HK-2 (cell line): ENCODE measurements at regions not wholly inside any gene's neighbourhood (a gene's known extent, or its start where the extent isn't known, plus 50 kb on each side); places are given as distances from the start of the nearest gene placed in this dataset.
A peak's percentile ranks its signal among the peaks of the same experiment; 100 is the strongest.
"Not testable (repeated sequence)": the region's sequence is repeated elsewhere in the genome, so short reads cannot be mapped to it uniquely, and the experiment has no call there.

Source experiments
- DNase-seq: peaks from one replicate; pipeline ENCODE4 v3.0.0-alpha.2; 2018; ENCODE audit not compliant: unreplicated experiment

DNA sequence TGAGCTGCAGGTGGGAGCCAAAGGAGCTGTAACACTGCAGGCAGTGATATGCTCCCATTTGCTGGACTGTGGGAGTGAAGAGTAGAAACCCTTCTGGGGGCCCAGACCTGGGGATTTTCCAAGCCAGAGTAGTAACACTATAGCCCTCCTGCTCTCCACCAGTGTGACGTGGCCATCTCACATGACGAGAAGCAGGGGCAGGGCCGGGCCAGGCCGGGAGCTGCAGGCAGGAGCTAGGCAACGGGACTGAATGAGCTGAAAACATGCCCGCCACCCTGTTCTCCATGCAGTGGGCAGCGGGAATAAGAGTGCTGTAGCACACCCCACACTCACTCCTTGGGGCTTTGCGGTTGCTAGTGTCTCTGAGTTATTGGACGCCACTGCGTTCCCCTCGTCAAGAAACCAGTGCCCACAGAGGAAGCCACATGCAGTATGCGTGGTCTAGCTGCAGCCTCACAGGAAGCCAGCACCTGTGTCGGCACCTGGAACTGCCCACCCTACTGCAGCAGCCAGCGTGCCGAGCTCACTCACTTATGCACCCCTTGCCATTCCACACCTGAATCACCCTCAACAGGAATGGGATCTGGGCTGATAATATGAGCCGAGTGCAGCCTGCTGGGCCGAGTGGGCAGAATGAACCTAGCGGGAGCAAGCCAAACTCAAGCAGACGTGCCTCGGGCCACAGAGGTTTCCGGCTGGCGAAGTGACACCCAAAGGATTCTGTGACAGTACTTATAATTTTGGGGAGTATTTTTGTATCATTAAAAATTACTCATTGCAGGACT, 1389.6 kb downstream of the KCNT2 start:
- DNase-seq: no peak

DNA sequence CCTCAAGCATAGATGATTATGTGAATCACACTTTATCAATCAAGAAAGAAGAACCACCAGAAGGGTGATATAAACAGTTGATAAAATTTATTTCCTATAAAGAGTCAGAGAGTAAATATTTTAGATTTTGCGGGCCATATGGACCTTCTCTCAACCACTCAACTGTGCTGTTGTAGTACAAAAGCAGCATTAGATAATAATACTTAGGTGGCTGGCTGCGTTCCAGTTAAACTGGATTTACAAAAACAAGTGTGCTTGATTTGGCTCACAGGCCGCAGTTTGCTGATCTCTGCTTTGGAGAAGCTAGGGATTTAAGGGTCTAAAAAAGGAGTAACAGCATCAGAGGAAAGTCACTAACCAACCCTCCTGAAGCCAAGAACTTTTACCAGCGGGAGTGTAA, 1406.0 kb downstream of the KCNT2 start:
- DNase-seq: no peak

DNA sequence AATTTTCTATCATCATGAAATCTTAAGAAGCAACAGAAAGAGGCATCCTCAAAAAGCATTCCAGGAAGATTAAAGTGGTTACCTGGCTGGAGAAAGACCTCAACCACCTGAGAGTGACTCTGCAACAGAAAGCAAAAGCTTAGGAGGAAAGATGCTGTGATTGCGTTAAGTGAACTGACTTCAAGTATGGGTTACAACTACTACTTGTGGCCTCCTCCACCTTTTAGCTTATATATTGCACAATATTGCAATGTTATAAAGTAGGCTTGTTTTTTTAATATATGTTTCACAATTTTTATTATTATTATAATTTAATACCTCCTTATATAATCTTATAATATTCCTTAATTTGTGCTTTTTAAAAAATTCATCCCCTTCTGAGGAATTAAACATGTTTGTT, 1407.5 kb downstream of the KCNT2 start:
- DNase-seq: no peak

DNA sequence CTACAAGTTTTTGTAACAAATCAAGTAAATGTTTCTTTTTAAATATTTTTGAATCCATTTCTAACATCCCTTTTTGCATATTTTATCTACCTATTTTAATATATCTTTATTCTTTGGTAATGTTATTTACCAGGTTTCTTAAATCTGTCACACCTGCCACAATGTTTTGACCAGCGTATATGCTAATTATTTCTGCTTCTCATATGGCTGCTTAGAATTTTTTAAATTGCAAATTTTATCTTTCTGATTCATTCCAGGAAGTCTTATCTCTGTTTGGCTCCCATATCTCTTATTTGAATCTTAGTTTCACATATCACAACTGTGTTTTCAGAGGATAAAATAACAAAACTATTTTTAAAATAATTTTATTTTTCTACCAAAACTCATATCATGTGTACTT, 1411.1 kb downstream of the KCNT2 start:
- DNase-seq: no peak

DNA sequence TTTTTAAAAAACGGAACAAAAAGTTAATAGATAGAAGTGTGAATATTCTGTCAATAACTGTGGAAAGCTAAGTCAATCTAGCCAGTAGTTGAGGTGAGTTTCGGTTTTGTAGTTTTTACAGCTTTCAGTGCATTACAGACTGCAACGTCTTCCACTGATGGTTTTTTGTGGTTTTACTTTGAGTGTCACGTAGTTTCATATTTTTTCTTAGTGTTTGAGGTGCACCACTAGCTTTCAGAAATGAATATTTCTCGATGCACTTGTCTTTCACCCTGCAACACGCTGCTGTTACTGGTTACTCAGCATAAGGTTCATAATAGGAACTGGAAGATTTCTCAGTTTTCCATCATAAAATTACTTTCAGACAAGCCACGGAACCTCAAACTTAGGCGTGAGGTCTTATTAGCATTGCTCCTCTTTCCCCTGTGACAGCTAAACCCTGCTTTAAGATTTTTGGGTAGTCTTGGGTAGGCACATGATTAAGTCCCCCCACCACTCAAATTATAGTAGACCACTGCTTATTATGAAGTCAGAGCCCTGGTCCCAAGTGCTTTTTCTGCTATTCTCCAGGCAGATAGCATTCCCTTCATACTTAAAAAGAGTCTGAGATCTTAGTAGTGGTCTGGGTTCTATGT, 1412.7 kb downstream of the KCNT2 start:
- no peak for DNase-seq

DNA sequence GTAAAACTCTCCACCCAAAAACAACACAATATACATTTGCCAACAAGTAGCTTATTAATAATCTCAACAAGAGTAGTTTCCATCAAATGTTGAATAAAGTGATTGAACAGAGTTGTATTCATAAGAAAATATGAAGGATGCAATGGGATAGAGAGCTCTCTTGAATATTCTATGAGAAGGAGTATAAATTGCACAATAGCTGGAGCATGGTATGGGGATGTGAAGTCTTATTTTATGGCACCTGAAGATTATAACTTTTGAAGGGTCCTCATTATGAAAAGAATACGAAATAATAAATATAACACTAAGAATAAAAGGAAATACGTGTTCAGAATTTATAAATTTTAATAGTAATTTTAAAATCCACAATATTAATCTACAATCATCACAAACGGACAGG, 1415.1 kb downstream of the KCNT2 start:
- no peak for DNase-seq

DNA sequence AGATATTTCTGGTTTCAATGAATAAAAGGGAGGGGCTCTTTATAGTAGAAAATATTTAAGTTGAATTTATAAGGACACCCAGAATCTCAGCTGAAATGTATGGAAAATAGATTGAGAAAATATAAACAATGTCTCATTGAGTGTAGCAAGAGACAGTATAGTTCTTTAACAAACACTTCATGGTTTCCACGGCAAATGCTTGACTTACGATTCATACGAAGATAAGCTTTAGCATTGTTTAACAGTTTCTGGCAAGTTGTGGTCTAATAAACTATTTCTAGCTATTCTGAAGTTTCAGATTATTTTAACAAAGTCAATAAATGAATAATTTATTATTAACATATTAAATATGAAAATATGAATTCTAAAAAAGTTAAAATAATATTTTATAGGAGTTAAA, 1419.4 kb downstream of the KCNT2 start:
- no peak for DNase-seq

DNA sequence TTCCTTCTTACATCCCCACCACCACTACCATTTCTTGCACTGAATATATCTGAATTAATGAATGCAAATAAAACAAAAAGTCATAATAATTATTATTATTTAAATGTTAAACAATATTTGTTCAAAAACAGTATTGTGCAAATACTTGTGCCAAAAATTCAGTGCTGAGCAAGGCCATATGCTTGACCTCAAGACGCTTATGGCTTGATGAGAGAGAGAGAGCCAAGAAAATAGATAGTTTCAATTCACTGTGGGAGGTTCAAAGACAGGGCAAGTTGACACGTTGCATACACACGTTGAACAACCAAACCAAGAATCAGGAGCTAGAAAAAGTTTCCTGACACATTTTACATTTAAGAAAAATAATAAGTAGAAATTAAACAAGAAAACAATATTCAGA, 1421.7 kb downstream of the KCNT2 start:
- no peak for DNase-seq

DNA sequence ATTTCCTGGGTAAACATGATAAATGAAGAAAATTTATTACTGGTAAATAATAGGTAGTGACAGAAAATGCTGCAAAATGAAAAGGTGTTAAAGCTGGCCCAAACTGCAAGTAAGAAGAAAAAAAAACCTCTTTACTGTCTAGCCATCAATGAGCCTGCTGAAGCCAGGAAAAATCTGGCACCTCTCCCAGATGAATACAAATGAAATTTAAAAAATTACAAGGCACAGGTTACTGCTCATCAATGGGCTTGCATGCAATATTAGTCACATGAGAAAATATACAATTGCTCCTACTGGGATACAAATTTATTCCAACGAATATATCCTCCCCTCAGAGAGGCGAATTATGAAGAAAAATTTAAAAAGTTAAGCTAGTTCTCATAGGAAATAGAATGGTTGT, 1422.5 kb downstream of the KCNT2 start:
- no peak for DNase-seq

DNA sequence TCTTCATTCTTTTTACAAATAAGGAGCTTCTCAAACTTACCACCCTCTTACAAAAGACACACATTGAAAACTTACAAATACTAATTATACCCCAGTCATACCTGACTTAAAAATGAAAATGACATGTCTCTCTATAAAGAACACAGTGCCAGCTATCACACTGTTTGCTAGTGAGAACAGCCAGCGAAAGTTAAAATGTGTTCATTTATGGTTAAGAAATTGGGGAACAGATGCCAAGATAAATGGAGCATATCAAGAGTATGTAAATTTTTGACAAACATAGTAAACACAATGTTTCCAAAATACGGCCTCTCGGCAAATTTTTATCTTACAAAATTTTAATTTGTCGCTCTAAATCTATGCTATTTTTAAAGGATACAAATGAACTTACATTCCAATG, 1422.9 kb downstream of the KCNT2 start:
- DNase-seq: no peak

DNA sequence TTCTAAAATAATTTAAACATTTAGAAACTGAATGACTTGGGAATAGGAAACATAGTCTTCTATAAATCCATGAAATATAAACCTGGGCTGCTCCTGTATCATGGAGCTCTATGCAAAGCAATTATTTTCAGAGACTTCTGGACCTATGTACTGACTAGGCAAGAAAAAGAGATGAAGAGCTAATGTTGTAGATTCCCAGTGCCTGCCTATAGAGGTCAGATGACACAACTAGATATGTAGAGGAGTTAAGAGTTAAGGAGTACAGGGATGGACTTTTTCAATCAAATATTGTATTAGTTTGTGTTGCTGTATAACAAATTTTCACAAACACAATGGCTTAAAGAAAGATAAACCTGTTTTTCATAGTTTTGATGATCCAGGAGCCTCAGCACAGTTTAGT, 1434.5 kb downstream of the KCNT2 start:
- no peak for DNase-seq

DNA sequence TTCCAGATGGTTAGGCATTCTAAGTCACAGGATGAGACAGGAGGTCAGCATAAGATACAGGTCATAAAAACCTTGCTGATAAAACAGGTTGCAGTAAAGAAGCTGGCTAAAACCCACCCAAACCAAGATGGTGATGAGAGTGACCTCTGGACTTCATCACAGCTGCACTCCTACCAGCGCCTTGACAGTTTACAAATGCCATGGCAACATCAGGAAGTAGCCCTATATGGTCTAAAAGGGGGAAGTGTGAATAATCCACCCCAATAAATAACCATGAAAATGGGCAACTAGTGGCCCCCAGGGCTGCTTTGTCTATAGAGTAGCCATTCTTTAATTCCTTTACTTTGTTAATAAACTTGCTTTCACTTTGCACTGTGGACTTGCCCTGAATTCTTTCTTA, 1448.4 kb downstream of the KCNT2 start:
- DNase-seq: not testable (repeated sequence)

DNA sequence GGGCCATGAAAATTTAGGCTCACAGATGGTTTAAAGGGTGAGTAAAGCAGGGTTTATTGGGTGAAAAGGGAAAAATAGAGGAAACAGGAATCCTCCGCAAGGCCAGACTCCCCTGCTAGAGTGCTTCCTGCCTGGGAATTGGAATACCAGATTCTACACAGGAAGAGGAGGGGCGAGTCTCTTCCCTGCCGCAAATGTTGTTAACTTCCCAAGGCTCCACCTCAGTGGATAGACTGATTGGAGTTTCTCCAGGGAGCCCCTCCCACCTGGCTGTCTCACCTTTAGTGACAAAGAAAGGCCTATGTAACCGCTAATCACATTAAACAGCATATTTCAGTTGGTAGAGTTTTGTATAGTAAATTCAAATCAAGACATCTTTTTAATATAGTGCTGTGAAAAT, 1450.1 kb downstream of the KCNT2 start:
- DNase-seq: no peak

DNA sequence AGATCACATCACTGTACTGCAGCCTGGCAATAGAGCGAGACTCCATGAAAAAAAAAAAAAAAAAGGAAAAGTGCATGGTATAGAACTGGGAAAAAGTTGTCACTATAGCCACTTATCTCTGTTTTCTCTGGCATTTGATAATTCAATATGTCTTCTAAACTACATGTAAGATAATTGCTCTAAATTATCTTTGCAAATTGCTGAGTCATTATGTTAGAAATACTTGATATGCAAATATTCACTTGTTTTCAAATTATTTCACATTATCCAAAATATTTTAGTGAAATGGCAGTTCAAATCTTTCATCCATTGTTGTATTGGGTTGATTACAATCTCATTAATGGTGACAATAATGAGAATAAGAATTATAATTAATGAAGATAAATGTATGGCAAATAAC, 1455.1 kb downstream of the KCNT2 start:
- DNase-seq: no peak

DNA sequence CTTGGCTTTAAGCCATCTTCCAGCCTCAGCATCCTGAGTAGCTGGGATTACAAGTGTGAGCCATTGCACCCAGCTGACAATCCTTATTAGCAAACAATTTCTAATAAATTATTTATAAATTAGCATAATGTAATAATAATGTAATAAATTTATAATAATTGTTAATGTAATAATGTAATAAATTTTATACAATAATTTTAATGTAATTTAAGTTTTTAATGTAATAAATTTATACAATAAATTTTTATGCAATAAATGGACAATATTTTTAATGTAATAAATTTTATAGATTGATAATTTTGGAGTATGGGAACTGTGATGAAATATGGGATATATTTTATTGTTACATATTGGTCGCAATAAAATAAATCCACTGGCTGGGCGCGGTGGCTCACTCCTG, 1457.5 kb downstream of the KCNT2 start:
- DNase-seq: no peak

DNA sequence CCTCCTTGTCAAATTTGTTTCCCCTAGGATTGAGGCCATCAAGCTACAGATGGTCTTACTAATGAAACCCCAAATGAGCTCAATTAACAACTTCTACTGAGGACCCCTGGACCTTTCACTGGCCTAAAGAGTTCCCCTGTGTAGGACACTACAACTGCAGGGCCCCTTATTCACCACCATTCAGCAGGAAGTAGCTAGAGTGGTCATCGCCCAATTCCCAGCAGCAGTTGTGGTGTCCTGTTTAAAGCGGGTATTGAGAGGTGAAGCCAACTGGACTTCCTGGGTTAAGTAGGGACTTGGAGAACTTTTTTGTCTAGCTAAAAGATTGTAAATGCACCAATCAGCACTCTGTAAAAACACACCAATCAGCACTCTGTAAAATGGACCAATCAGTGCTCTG, 1466.9 kb downstream of the KCNT2 start:
- no peak for DNase-seq

DNA sequence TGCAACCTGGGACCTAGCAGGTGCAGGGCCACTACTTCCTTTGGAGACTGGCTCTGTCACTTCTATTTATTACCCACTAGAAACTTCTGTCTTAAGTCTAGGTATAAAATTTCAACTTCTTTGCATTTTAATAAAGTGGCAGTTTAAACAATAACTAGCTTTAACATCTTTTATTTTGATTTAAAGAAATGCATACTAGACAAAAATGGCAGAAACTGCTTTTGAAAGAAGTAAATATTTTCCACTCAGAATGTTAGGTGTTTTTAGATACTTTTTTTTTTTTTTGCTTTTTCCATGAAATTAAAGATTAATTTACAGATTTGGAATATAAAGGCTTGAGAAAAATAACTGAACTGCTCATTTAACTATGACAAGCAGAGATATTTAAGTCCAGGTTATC, 1477.6 kb downstream of the KCNT2 start:
- DNase-seq: no peak

DNA sequence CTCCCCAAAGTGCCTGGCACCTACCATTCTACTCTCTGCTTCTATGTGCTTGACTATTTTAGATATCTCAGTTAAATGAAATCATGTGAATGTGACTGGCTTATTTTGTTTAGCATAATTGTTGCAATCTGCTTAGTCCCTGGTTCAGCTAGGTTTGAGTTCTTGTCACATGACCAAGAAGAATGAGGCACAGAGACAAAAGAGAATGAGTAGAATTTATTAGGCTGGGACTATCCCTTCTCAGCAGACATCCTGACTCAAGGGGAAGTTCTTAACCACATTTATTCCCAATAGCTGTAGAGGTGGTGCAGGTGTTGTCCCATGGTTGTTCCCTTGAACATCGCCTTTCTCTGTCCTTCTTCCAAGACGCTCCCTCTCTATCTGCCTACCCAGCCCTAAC, 1485.7 kb downstream of the KCNT2 start:
- DNase-seq: no peak

DNA sequence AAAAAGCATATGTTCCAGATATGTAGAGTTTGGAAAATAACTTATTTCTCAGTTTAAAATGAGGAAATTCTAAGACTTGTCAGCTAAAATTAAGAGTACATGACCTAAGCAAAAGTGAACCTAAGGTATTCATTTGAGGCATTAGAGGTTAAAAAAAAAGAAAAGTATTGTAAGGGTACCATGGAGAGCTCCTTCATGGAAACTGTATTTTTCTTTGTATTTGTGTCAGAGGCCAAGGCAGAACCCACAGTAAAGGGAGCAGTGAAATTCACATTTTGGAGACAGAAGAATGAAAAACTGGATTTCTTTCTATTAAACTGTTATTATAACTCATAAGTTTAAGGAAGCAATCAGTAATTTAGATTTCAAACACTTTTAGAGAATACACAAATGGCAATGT, 1494.8 kb downstream of the KCNT2 start:
- DNase-seq: no peak

DNA sequence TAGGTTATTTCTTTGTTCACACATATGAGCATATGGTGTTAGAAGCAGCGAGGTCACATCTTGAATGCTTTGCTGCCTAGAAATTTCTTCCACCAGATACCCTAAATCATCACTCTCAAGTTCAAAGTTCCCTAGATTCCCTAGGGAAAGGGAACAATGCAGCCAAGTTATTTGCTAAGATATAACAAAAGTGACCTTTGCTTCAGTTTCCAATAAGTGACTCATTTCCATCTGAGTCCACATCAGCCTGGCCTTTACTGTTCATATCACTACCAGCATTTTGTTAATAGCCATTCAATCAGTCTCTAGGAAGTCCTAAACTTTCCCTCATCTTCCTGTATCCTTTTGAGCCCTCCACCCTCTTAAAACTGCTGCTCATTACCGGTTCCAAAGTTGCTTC, 1502.5 kb downstream of the KCNT2 start:
- no peak for DNase-seq

DNA sequence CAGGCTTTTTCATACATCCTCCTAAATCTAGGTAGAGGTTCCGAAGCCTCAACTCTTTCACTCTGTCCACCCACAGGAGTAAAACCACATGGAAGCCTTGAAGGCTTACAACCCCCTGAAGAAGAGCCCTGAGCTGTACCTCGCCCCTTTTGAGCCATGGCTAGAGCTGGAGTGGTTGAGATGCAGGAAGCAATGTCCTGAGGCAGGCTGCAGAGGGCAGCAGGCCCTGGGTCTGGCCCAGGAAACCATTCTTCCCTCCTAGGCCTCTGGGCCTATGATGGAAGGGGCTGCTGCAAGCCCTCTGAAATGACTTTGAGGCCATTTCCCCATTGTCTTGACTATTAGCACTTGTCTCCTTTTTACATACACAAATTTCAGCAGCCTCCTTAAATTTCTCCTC, 1503.0 kb downstream of the KCNT2 start:
- no peak for DNase-seq

DNA sequence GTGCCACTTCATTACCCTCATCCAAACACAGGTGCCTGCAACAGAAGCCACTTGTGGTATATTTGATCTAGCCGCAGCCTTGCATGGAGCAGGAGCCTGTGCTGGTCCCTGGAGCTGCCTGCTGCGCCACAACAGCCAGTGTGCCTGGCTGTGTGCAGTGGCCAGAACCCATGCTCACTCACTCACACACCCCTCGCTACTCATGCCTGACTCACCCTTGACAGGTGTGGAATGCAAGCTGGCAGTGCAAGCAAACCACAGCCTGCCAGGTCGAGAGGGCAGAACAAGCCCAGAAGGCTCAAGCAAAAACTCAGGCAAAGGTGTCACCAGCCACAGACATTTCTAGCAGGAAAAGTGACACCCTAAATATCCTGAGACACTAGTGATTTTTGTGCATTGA, 1510.9 kb downstream of the KCNT2 start:
- DNase-seq: peak; percentile 13

DNA sequence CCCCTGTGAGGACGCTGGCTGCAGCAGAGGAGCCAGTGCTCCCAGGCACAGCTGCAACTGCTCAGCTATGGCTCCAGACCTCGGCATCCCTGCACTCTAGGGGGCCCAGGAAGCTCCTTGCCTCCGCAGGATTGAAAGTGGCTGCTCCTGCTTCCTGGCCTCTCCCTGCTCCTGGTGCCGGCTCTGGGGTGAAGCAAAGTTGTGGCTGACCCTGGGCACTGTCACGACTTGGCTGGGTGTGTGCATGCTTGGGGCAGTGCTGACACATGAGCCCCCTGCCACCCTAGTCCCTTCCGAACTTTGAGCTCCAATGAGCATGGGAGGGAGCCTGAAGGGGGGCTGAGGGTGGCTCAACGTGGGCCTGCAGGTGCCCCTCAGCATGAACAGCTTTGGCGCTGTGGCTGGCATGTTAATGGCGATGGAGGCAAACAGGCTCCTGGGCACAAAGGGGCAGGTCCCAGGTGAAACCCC, 1512.2 kb downstream of the KCNT2 start:
- no peak for DNase-seq

DNA sequence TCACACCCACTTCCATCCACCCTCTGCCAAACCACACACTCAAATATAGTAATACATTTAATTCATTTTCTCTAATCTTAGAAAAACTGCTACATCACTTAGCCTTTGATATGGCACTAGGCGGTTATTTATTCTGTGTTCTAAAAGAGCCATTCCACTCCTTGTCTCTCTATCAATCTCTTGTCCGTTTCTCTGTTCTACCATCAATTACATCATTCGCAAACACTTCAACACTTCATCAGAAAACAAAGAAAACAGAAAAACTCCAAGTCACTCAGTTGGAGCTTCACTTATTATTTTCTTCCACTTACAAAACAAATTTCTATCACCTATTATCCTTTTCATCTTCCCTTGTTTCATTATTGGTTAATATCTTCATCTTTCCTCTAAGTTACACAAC, 1523.0 kb downstream of the KCNT2 start:
- DNase-seq: no peak
